ENCODE measurements at regions not wholly inside any gene's neighbourhood (a gene's known extent, or its start where the extent isn't known, plus 50 kb on each side); places are given as distances from the start of the nearest gene placed in this dataset.

- DNase-seq (ENCODE audit: low read depth), result no peak
Measured at GRCh38 chr6:2562721-2563451, 187.8 kb downstream of the MYLK4 start.

- no peak for DNase-seq (ENCODE audit: low read depth)
Measured at GRCh38 chr6:2560917-2561698, 189.6 kb downstream of the MYLK4 start.

- DNase-seq (ENCODE audit: low read depth), result no peak
Measured at GRCh38 chr6:2560140-2560818, 190.4 kb downstream of the MYLK4 start.

GRCh38 chr6:2558861-2559801 is 191.6 kb downstream of the MYLK4 start:
- DNase-seq (ENCODE audit: low read depth), result no peak

DNA sequence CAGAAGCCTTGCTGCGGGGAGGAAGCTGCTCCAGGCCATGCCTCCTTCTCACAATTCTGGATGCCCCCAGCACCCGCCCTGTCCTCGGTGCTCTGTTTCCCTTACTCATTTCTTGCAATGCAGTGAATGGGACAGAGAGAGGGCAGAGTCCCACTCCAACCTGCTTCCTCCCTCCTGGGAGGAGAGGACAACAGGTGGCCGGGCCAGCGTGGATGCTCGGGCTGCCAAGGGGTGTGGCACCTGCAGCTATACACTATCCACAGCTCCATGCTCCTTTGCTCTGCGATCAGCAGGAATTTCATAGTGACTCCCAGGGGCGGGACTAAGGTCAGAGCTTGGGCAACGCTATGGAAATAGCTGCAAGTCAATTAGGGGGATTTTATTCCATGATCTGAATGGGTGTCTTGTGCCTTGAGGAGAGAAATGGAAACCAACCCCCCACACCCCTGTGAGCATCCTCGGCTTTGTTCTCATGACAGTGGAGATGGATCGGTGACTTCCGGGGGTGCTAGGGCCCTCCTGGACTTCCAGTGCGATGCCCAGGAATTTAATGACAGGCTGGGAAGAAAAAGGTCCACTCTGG is 192.5 kb downstream of the MYLK4 start:
- no peak for DNase-seq (ENCODE audit: low read depth)

GRCh38 chr6:2557181-2557720 is 193.5 kb downstream of the MYLK4 start:
- no peak for DNase-seq (ENCODE audit: low read depth)

DNA sequence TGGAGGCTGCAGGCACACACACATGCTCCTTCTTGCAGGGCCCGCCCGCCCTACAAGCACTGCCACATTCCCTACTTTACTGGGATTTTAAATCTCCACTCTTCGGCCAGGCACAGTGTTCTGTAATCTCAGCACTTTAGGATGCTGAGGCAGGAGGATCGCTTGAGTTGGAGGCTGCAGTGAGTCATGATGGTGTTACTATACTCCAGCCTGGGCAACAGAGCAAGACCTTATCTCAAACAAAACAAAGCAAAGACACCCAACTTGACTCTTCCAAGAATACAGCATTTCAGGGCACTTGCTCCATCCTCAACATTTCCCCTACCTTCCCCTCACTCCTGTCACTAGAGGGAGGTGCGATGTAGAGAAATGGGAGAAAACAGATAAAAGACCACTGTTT is 194.0 kb downstream of the MYLK4 start:
- DNase-seq (ENCODE audit: low read depth), result no peak

DNA sequence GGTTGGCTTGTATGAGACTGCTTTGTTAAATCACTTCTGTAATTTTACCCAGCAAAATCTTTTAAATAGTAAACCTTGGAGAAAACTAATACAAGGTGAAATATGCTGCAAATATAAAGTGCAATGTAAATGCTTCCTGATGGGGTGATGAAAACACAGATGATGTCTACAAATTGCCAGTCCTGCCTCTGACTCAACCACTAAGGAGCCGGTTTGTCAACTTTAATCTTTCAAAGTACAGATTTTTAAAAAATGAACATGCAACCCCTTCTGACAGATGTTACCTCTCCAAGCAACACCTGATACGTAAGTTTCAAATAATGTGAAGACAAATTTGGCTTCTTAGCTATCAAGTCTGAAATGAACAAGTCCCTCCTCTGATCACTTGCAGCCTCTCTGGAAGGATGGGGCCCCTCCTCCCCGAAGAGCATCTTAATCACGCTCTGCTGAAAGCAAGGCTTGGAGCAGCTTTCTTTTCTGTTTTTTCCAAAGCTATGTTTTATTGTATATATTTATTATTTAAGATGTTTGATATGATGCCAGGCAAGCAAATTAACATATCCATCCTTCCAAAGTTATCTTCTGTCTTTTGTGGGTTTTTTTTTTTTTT is 196.0 kb downstream of the MYLK4 start:
- DNase-seq (ENCODE audit: low read depth), result no peak

- DNase-seq (ENCODE audit: low read depth), result no peak
Measured at GRCh38 chr6:2552526-2553154, 198.1 kb downstream of the MYLK4 start.

DNA sequence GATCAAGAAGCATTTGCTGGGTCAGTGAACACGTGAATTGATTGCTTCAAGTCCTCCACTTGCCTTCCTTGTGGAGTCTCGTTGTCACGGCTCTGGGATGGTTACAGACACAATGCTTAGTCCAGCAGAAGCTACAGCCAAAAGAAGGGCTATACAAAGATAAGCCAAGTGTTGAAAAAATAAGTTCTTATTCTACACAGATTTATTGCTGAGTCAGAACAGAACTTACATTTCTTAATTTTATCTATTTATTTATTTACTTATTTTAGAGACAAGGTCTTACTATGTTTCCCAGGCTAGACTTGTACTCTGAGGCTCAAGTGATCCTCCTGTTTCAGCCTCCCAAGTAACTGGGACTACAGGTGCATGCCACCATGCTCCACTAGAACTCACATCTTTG is 199.0 kb downstream of the MYLK4 start:
- DNase-seq (ENCODE audit: low read depth), result no peak

DNA sequence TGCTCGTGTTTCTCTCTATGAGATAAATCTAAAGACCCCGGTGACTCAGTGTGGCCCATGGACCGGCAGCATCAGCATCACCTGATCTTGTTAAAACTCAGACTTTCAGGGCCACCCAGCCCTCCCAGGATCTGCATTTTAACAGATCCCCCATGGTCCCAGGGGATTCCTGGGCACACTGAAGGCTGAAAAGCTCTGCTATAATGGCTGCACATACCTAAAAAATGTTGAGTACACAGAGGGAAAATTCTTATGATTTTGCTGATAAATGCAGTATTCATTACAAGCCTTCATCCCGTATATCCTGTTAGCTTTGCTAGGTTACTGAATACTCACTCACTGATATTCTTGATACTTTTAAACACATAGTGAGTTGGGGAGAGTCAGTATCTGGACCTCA is 200.5 kb downstream of the MYLK4 start:
- no peak for DNase-seq (ENCODE audit: low read depth)

- no peak for DNase-seq (ENCODE audit: low read depth)
Measured at GRCh38 chr6:2549834-2550233, 200.9 kb downstream of the MYLK4 start.

DNA sequence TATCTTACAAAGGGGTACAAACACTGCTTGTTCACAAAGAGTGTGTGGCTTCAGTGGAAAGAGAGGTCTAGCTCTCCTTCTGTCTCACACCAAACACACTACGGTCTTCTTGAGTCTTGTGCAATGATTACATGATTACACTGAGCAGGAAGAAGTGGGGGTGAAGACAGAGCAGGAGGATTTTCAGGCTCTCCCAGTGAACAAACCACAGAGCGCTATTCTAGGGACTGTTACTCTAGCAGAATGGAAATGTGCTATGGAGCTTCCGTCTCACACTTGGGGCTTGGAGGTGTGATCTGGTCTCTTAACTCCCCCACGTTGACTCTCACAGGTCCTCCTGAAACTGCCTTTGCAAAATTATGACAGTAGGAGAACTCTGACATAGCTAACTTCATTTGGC is 203.4 kb downstream of the MYLK4 start:
- no peak for DNase-seq (ENCODE audit: low read depth)

DNA sequence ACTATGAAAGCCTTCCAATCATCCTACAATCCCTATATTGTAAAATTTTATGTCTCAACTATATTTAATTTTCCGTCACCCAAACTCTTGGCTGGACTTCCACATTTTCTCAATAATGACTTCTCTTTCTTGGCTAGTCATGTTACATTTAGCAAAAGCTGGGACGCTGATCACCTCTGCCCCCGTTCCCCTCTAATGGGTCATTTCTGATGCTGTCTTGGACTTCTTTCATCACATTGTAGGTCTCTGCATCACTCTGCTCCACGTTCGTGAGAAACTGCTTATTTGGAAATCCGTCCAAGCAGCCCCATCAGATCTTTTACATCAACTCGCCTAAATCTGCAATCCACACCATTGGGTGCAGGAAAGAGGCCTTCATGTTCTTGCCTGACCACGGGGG is 203.8 kb downstream of the MYLK4 start:
- no peak for DNase-seq (ENCODE audit: low read depth)

GRCh38 chr6:2545383-2546038 is 205.2 kb downstream of the MYLK4 start:
- no peak for DNase-seq (ENCODE audit: low read depth)

- DNase-seq (ENCODE audit: low read depth), result no peak
Measured at GRCh38 chr6:2543321-2543720, 207.4 kb downstream of the MYLK4 start.

DNA sequence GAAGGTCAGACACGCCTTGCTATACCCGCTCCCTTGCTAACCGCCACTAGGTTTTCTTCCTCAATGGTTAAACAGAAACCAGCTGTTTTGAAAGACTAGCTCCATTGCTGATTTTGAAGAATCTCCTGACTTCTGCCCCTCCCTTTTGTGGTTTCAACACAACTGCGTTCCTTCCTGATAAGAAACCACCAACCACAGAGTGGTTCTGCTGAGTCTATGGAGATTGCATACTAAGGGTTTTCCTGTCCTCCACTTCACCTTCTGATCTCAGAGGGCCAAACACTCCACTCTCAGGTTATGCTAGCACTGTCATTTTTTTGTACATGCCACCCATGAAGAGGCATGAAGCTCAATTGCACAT is 207.9 kb downstream of the MYLK4 start:
- no peak for DNase-seq (ENCODE audit: low read depth)

GRCh38 chr6:2542101-2542857 is 208.4 kb downstream of the MYLK4 start:
- DNase-seq (ENCODE audit: low read depth), result no peak

GRCh38 chr6:2536451-2536850 is 214.3 kb downstream of the MYLK4 start:
- no peak for DNase-seq (ENCODE audit: low read depth)

Data from forelimb muscle (tissue), 1 donor.